Progenitor cell of endocrine pancreas (in vitro differentiated cells): ENCODE measurements at regions not wholly inside any gene's neighbourhood (a gene's known extent, or its start where the extent isn't known, plus 50 kb on each side); places are given as distances from the start of the nearest gene placed in this dataset.

Experiments
- DNase-seq: peaks from one replicate; pipeline ENCODE4 v3.0.0; 2021; ENCODE audit warnings: low spot score; ENCODE audit not compliant: unreplicated experiment
- H3K27ac Mint-ChIP-seq: 2 replicates; pipeline ENCODE4 v1.8.0; 2021; ENCODE audit warnings: mild to moderate bottlenecking, moderate library complexity, mixed read lengths
- H3K27me3 Mint-ChIP-seq: 2 replicates; pipeline ENCODE4 v1.8.0; 2021; ENCODE audit warnings: mixed read lengths
- H3K36me3 Mint-ChIP-seq: 2 replicates; pipeline ENCODE4 v1.8.0; 2022; ENCODE audit warnings: mixed read lengths; ENCODE audit not compliant: insufficient read depth
- H3K4me1 Mint-ChIP-seq: 2 replicates; pipeline ENCODE4 v1.8.0; 2021; ENCODE audit warnings: low read depth, mixed read lengths
- H3K4me3 Mint-ChIP-seq: 2 replicates; pipeline ENCODE4 v1.8.0; 2021; ENCODE audit warnings: low read depth, mild to moderate bottlenecking, moderate library complexity, mixed read lengths
- H3K9me3 Mint-ChIP-seq: 2 replicates; pipeline ENCODE4 v1.8.0; 2021; ENCODE audit warnings: low read depth, mixed read lengths
- CTCF ChIP-seq: fragments of 200-600 bp; sonication (generic); IDR thresholded peaks from one replicate; pipeline ENCODE4 v1.5.0; 2021; ENCODE audit warnings: antibody characterized with exemption, mild to moderate bottlenecking; ENCODE audit not compliant: unreplicated experiment

- Mint-ChIP-seq H3K27ac (no peak overlapping the region), H3K4me3 (no peak overlapping the region), H3K36me3 (no peaks in the 10 kb centered on the region), H3K4me1 (no peaks in the 10 kb centered on the region), H3K27me3 (no peaks in the 10 kb centered on the region), H3K9me3 (no peaks in the 10 kb centered on the region)
- no peak for TF ChIP-seq CTCF
- no peak for DNase-seq
Measured at GRCh38 chr4:123830930-123831329, 434.3 kb downstream of the SPRY1 start.

- no peaks in the 10 kb centered on the region for H3K4me1 Mint-ChIP-seq
- no peaks in the 10 kb centered on the region for H3K9me3 Mint-ChIP-seq
- no peak overlapping the region for H3K27ac Mint-ChIP-seq
- no peaks in the 10 kb centered on the region for H3K36me3 Mint-ChIP-seq
- no peak for DNase-seq
- H3K4me3 Mint-ChIP-seq = no peak overlapping the region
- no peaks in the 10 kb centered on the region for H3K27me3 Mint-ChIP-seq
- TF ChIP-seq CTCF = no peak
Measured at GRCh38 chr4:123832173-123833026, 435.8 kb downstream of the SPRY1 start.

GRCh38 chr4:123833171-123833643, 436.6 kb downstream of the SPRY1 start:
- DNase-seq = no peak

GRCh38 chr4:123835831-123836590, 439.4 kb downstream of the SPRY1 start:
- no peaks in the 10 kb centered on the region for H3K36me3 Mint-ChIP-seq

More at GRCh38 chr4:123833171-123833643, 436.6 kb downstream of the SPRY1 start:
- Mint-ChIP-seq H3K36me3 (no peaks in the 10 kb centered on the region), H3K27ac (no peak overlapping the region), H3K27me3 (no peaks in the 10 kb centered on the region), H3K9me3 (no peaks in the 10 kb centered on the region), H3K4me1 (no peaks in the 10 kb centered on the region), H3K4me3 (no peak overlapping the region)
- no peak for TF ChIP-seq CTCF

More at GRCh38 chr4:123835831-123836590, 439.4 kb downstream of the SPRY1 start:
- TF ChIP-seq CTCF = no peak
- Mint-ChIP-seq H3K4me3 (no peak overlapping the region), H3K27ac (no peak overlapping the region), H3K9me3 (no peaks in the 10 kb centered on the region), H3K4me1 (peaks cover 10% of the 10 kb centered on the region), H3K27me3 (no peaks in the 10 kb centered on the region)
- DNase-seq = no peak
